PC-3 (cell line): ENCODE measurements at regions not wholly inside any gene's neighbourhood (a gene's known extent, or its start where the extent isn't known, plus 50 kb on each side); places are given as distances from the start of the nearest gene placed in this dataset.

ENCODE experiments used
- ATAC-seq: fragments of 200-7000 bp; cut with Tn5 transposase; 2 replicates; pipeline ENCODE4 v1.9.1; 2020; ENCODE audit warnings: mild to moderate bottlenecking, moderate library complexity
- BruUV-seq: library from RNA; stranded (reverse); fragments of 400-500 nt; replicated peaks from 2 replicates; lab custom pipeline; 2021; lab: Mats Ljungman, UMichigan
- CTCF ChIA-PET: fragments of 300-600 bp; sonication (Branson Sonifier 250); formaldehyde crosslinking; loops from one replicate; lab custom pipeline; 2022; ENCODE audit warnings: antibody characterized with exemption; lab: Charles Lee
- POLR2A ChIA-PET: fragments of 300-600 bp; sonication (Branson Sonifier 250); formaldehyde crosslinking; loops from one replicate; lab custom pipeline; 2022; ENCODE audit warnings: antibody characterized with exemption; ENCODE audit not compliant: unreplicated experiment; lab: Charles Lee
- DNase-seq: peaks from one replicate; pipeline ENCODE4 v3.0.0-alpha.2; 2015
- H2AFZ ChIP-seq: fragments of 300-600 bp; sonication (generic); 2 replicates; pipeline ENCODE4 v1.6.0; 2016; ENCODE audit warnings: antibody characterized with exemption, low read length
- H3F3A ChIP-seq: fragments of 300-600 bp; sonication (generic); one replicate; pipeline ENCODE4 v1.6.0; 2017; ENCODE audit warnings: antibody characterized with exemption, low read length, control low read depth, mild to moderate bottlenecking; ENCODE audit not compliant: unreplicated experiment
- H3K27ac ChIP-seq: fragments of 300-600 bp; sonication (generic); 2 replicates; pipeline ENCODE4 v1.5.1; 2016; ENCODE audit warnings: mild to moderate bottlenecking, low read length
- H3K27me3 ChIP-seq: fragments of 300-600 bp; sonication (generic); 2 replicates; pipeline ENCODE4 v1.6.1; 2016; ENCODE audit warnings: low read length, mixed read lengths
- H3K36me3 ChIP-seq: fragments of 300-600 bp; sonication (generic); 2 replicates; pipeline ENCODE4 v1.6.1; 2016; ENCODE audit warnings: low read depth, mixed run types, low read length, mixed read lengths
- H3K4me1 ChIP-seq: fragments of 300-600 bp; sonication (generic); 2 replicates; pipeline ENCODE4 v1.5.1; 2016; ENCODE audit warnings: low read length; ENCODE audit not compliant: insufficient read depth
- H3K4me2 ChIP-seq: fragments of 300-600 bp; sonication (generic); 2 replicates; pipeline ENCODE4 v1.6.0; 2016; ENCODE audit warnings: low read length
- H3K4me3 ChIP-seq: fragments of 300-600 bp; sonication (generic); 2 replicates; pipeline ENCODE4 v1.5.1; 2016; ENCODE audit warnings: mild to moderate bottlenecking, low read length, mixed read lengths
- H3K79me2 ChIP-seq: fragments of 300-600 bp; sonication (generic); 2 replicates; pipeline ENCODE4 v1.6.1; 2017; ENCODE audit warnings: low read length, mixed read lengths
- H3K9ac ChIP-seq: fragments of 300-600 bp; sonication (generic); 2 replicates; pipeline ENCODE4 v1.6.0; 2016; ENCODE audit warnings: mild to moderate bottlenecking, low read length
- H3K9me2 ChIP-seq: fragments of 300-600 bp; sonication (generic); replicated peaks from 2 replicates; pipeline ENCODE4 v1.6.1; 2016; ENCODE audit warnings: mixed run types, low read length, mixed read lengths
- H3K9me3 ChIP-seq: fragments of 300-600 bp; sonication (generic); 2 replicates; pipeline ENCODE4 v1.6.1; 2016; ENCODE audit warnings: low read length, mixed read lengths
- H4K20me1 ChIP-seq: fragments of 300-600 bp; sonication (generic); 2 replicates; pipeline ENCODE4 v1.6.1; 2016; ENCODE audit warnings: low read length, mixed read lengths
- EZH2 ChIP-seq: fragments of 300-600 bp; sonication (generic); IDR thresholded peaks from one replicate; pipeline ENCODE4 v1.6.1; 2017; ENCODE audit warnings: antibody characterized with exemption, mild to moderate bottlenecking, low read length; ENCODE audit not compliant: unreplicated experiment
- EZH2phosphoT487 ChIP-seq: fragments of 300-600 bp; sonication (generic); IDR thresholded peaks from 2 replicates; pipeline ENCODE4 v1.6.1; 2018; ENCODE audit warnings: mild to moderate bottlenecking, antibody characterized with exemption, low read length, borderline replicate concordance
- intact Hi-C: fragments of 100-400 bp; cut with micrococcal nuclease; formaldehyde crosslinking; loops from 2 replicates; pipeline ENCODE4 v1.9.0; 2023
- TF ChIP-seq, protein P1 (sequence below): fragments of 300-600 bp; sonication (generic); conservative IDR thresholded peaks from 2 replicates; pipeline ENCODE4 v1.5.1; 2017; ENCODE audit warnings: antibody characterized with exemption, low read depth, mild to moderate bottlenecking, low read length

DNA sequence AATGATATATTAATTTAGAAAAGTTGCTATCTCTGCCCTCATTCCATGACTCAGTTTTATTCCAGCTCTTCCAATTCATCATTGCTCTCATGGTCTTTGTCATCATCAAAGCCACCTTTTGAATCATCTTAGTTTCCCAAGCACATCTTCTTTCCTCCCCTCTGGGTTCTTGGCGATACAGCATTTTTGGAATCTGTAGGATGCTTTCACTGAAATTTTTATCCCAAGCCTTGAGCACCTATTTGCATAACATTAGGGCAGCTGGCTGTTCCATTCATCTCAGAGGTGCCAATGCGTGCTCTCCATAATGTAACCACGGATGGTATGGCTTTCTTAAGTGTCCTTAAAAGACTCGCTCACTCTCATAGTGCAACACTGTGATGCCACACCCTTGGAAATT, 100.4 kb downstream of the SNX5 start:
- ATAC-seq (no peak), DNase-seq (no peak)
- peaks cover 17% of the 10 kb centered on the region for H3K27me3 ChIP-seq
- TF ChIP-seq, protein P1, sequence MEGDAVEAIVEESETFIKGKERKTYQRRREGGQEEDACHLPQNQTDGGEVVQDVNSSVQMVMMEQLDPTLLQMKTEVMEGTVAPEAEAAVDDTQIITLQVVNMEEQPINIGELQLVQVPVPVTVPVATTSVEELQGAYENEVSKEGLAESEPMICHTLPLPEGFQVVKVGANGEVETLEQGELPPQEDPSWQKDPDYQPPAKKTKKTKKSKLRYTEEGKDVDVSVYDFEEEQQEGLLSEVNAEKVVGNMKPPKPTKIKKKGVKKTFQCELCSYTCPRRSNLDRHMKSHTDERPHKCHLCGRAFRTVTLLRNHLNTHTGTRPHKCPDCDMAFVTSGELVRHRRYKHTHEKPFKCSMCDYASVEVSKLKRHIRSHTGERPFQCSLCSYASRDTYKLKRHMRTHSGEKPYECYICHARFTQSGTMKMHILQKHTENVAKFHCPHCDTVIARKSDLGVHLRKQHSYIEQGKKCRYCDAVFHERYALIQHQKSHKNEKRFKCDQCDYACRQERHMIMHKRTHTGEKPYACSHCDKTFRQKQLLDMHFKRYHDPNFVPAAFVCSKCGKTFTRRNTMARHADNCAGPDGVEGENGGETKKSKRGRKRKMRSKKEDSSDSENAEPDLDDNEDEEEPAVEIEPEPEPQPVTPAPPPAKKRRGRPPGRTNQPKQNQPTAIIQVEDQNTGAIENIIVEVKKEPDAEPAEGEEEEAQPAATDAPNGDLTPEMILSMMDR, result no peak
- no peak for TF ChIP-seq EZH2
- TF ChIP-seq EZH2phosphoT487, result no peak
- no peak overlapping the region for H3K4me3 ChIP-seq
- POLR2A ChIA-PET, result no interaction called here
- H3K79me2 ChIP-seq, result no peaks in the 10 kb centered on the region
- H4K20me1 ChIP-seq, result no peaks in the 10 kb centered on the region
- H3F3A ChIP-seq, result no peaks in the 10 kb centered on the region
- no TSS peak for BruUV-seq
- no peaks in the 10 kb centered on the region for H3K9me2 ChIP-seq
- H3K9me3 ChIP-seq, result no peaks in the 10 kb centered on the region
- intact Hi-C loops, result no loop called here
- no peak overlapping the region for H2AFZ ChIP-seq
- H3K9ac ChIP-seq, result no peak overlapping the region
- CTCF ChIA-PET, result no interaction called here
- H3K4me1 ChIP-seq, result no peaks in the 10 kb centered on the region
- no peak overlapping the region for H3K4me2 ChIP-seq
- H3K36me3 ChIP-seq, result no peaks in the 10 kb centered on the region
- H3K27ac ChIP-seq, result no peak overlapping the region

DNA sequence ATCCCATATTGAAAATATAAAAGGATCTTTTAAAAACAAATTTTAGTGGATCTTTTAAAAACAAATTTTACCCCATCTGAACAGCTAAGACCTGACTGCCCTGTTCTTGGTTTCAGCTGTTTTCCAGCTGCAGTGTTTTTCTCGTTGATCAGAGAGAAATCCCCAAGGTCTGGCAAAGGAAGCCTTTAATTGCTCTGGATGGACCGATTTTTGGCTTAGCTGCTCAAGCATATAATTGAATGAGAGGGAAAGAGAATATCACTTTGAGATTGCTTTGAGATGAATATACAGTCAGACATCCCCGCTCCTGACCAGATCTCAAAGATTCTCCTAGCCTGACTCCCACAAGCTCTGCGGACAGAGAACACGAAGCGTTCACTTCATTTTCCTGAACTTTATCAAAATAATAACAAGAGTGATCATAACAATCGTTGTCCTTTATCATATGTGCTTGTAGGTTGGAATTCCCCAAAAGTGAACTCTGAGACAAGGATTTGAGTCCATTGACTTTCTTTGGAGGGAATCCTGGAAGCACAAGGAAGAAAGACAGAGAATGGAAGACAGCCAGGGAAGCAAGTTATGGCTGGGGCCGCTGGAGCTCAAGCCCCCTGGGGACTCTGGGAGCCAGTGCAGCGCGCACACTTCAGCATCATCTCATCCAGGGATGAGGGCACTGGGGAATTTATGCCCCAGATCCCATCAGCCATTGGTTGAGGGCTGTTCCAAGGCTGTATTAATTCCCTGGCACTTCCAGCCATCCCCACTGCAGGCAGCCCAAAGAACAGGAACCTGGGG, 101.3 kb downstream of the SNX5 start:
- H3K4me3 ChIP-seq, result no peak overlapping the region
- BruUV-seq, result no TSS peak
- ChIA-PET POLR2A (no interaction called here), CTCF (no interaction called here)
- H3K27ac ChIP-seq, result no peak overlapping the region
- no peaks in the 10 kb centered on the region for H3K9me3 ChIP-seq
- no peaks in the 10 kb centered on the region for H3K9me2 ChIP-seq
- DNase-seq, result no peak
- no peaks in the 10 kb centered on the region for H3K4me1 ChIP-seq
- intact Hi-C loops, result no loop called here
- H3K79me2 ChIP-seq, result no peaks in the 10 kb centered on the region
- TF ChIP-seq EZH2, result no peak
- TF ChIP-seq, protein P1, result no peak
- TF ChIP-seq EZH2phosphoT487, result no peak
- H3K27me3 ChIP-seq, result peaks cover 17% of the 10 kb centered on the region
- no peaks in the 10 kb centered on the region for H3F3A ChIP-seq
- H4K20me1 ChIP-seq, result no peaks in the 10 kb centered on the region
- no peak overlapping the region for H3K9ac ChIP-seq
- no peak overlapping the region for H2AFZ ChIP-seq
- H3K4me2 ChIP-seq, result no peak overlapping the region
- ATAC-seq, result no peak
- no peaks in the 10 kb centered on the region for H3K36me3 ChIP-seq

DNA sequence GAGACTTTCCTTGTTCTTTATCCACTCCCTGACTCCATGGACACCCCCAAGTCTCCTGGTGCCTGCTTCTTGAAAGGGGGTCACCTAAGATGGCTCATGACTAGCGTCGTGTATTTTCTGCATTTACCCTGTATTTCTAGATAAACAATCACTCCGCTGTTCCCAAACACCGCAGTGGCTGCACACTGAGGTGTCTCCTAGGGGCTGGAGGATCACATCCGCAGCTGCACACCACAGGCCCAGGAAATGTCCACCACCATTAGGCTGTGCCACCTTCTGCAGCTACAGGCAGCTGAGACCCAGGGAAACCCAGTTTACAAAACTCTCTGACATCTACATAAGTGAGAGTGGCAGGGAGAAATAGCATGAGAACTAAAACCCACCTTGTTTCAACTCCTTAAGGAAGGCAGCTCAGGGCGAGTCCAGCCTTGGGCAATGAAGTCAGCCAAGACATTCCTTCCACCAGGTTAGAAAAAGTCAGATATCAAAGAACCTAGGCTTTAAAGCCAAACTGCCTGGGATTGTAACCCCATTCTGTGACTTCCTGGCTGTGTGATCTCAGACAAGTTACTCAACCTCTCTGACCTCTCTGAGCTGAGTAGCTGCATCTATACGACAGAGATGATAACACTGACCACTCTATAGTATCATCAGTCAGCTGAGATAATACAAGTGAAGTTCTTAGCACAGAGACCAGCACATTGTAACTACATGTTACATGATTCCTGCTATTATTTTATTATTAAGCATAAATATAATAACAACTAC, 102.2 kb downstream of the SNX5 start:
- H4K20me1 ChIP-seq, result no peaks in the 10 kb centered on the region
- no peak overlapping the region for H3K9ac ChIP-seq
- TF ChIP-seq EZH2 (no peak), EZH2phosphoT487 (no peak)
- TF ChIP-seq, protein P1, result no peak
- DNase-seq (no peak), ATAC-seq (no peak)
- POLR2A ChIA-PET, result no interaction called here
- no peaks in the 10 kb centered on the region for H3K79me2 ChIP-seq
- H3K36me3 ChIP-seq, result no peaks in the 10 kb centered on the region
- H3K4me2 ChIP-seq, result no peak overlapping the region
- H3K27ac ChIP-seq, result no peak overlapping the region
- H3K4me3 ChIP-seq, result no peak overlapping the region
- H2AFZ ChIP-seq, result no peak overlapping the region
- no peaks in the 10 kb centered on the region for H3K4me1 ChIP-seq
- H3K9me2 ChIP-seq, result no peaks in the 10 kb centered on the region
- no peaks in the 10 kb centered on the region for H3F3A ChIP-seq
- no TSS peak for BruUV-seq
- CTCF ChIA-PET, result no interaction called here
- H3K27me3 ChIP-seq, result peaks cover 17% of the 10 kb centered on the region
- H3K9me3 ChIP-seq, result no peaks in the 10 kb centered on the region
- intact Hi-C loops, result no loop called here
